ENCODE measurements at regions not wholly inside any gene's neighbourhood (a gene's known extent, or its start where the extent isn't known, plus 50 kb on each side); places are given as distances from the start of the nearest gene placed in this dataset.

DNA sequence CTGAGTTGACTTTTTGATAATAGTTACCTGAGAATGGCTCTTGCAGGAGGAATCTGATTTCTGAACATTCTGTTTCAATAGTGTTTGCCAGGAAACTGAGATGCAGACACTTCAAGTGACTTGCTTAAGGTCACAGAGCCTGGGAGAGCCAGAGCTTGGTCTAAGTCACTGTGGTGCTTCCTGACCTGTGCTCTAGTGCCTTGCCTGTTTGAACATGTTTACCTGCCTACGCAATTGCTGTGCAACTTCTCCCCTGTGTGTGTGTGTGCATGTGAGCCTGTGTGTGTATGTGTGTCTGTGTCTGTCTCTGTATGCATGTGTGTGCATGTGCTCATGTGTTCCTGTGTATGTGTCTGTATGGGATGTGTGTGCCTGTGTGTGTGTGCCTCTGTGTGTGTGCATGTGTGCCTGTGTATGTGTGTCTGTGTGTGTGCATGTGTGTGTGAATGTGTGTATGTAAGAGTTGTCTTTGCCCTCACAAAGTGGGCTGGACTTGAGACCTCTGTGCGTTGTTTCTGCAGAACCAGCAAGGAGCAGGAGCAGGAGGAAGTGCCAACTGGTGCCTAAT is 185.8 kb downstream of the GADD45G start:
- H3K79me2 ChIP-seq (ENCODE audit: control insufficient read depth, insufficient read depth, low read length): no peaks in the 10 kb centered on the region
- H3K9ac ChIP-seq (ENCODE audit: control insufficient read depth, extremely low read depth, insufficient read depth, low read length): no peak overlapping the region
- H3K4me2 ChIP-seq (ENCODE audit: control insufficient read depth, extremely low read depth, insufficient read depth, low read depth, low read length): no peak overlapping the region
- H3K9me3 ChIP-seq (ENCODE audit: control insufficient read depth, low read depth, low read length): no peaks in the 10 kb centered on the region
- no peaks in the 10 kb centered on the region for H4K20me1 ChIP-seq (ENCODE audit: control insufficient read depth, extremely low read depth, insufficient read depth, low read length)
- dilution Hi-C loops (cut with MboI; ENCODE audit: extremely low pct_ligation_motif_present, low sequenced_read_pairs): no loop called here
- no peak overlapping the region for H2AFZ ChIP-seq (ENCODE audit: control insufficient read depth, low read length)
- no peaks in the 10 kb centered on the region for H3K9me1 ChIP-seq (ENCODE audit: control insufficient read depth, extremely low read depth, insufficient read depth, low read length)
- no peak overlapping the region for H3K4me3 ChIP-seq (ENCODE audit: control insufficient read depth in 2 of 3, extremely low read depth in 1 of 3, insufficient read depth in 2 of 3, low read depth in 1 of 3, low read length in 3 of 3)
- no peak overlapping the region for H3K27ac ChIP-seq (ENCODE audit: control insufficient read depth, insufficient read depth, low read length)
- FAIRE-seq (no peak), DNase-seq (ENCODE audit: low read depth, low spot score) (no peak)
- no peak for TF ChIP-seq EZH2 (IDR thresholded peaks at IDR 0.05; ENCODE audit: low read length)
- TF ChIP-seq, protein P1, sequence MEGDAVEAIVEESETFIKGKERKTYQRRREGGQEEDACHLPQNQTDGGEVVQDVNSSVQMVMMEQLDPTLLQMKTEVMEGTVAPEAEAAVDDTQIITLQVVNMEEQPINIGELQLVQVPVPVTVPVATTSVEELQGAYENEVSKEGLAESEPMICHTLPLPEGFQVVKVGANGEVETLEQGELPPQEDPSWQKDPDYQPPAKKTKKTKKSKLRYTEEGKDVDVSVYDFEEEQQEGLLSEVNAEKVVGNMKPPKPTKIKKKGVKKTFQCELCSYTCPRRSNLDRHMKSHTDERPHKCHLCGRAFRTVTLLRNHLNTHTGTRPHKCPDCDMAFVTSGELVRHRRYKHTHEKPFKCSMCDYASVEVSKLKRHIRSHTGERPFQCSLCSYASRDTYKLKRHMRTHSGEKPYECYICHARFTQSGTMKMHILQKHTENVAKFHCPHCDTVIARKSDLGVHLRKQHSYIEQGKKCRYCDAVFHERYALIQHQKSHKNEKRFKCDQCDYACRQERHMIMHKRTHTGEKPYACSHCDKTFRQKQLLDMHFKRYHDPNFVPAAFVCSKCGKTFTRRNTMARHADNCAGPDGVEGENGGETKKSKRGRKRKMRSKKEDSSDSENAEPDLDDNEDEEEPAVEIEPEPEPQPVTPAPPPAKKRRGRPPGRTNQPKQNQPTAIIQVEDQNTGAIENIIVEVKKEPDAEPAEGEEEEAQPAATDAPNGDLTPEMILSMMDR (optimal IDR thresholded peaks at IDR 0.05 in 1 of 3, IDR thresholded peaks at IDR 0.05 in 1 of 3, conservative IDR thresholded peaks at IDR 0.05 in 1 of 3; ENCODE audit: extremely low read depth in 1 of 3, insufficient read depth in 2 of 3, low read length in 3 of 3): no peak
- H3K4me1 ChIP-seq (ENCODE audit: control insufficient read depth, extremely low read depth, insufficient read depth, low read length): peaks cover 4% of the 10 kb centered on the region
- no peaks in the 10 kb centered on the region for H3K27me3 ChIP-seq (ENCODE audit: control insufficient read depth, extremely low read depth, insufficient read depth, low read length)
- H3K36me3 ChIP-seq (ENCODE audit: control insufficient read depth in 2 of 2, extremely low read depth in 1 of 2, insufficient read depth in 2 of 2, low read length in 2 of 2): no peaks in the 10 kb centered on the region

DNA sequence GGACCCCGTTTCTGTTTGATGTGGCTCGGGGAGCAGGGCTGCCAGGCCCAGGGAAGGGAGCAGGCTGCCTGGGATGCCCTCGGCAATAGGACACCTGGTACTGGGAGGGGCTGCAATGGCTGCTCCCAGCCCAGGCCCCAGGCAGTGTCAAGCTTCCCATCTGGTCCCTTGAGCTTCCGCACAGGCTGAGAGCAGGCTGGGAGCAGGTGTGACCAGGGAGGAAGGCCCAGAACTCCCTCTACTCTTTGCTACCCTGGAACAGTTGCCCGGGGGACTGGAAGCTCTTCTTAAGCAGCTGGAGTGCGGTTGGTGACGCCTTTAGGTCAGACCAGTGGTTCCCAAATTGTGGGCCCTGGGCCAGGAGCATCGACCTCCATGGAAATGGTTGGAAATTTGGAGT is 186.9 kb downstream of the GADD45G start:
- H3K4me3 ChIP-seq (ENCODE audit: control insufficient read depth in 2 of 3, extremely low read depth in 1 of 3, insufficient read depth in 2 of 3, low read depth in 1 of 3, low read length in 3 of 3): no peak overlapping the region
- dilution Hi-C loops (cut with MboI; ENCODE audit: extremely low pct_ligation_motif_present, low sequenced_read_pairs): no loop called here
- H2AFZ ChIP-seq (ENCODE audit: control insufficient read depth, low read length): no peak overlapping the region
- H3K4me1 ChIP-seq (ENCODE audit: control insufficient read depth, extremely low read depth, insufficient read depth, low read length): peaks cover 4% of the 10 kb centered on the region
- DNase-seq (ENCODE audit: low read depth, low spot score): no peak
- TF ChIP-seq, protein P1 (optimal IDR thresholded peaks at IDR 0.05 in 1 of 3, IDR thresholded peaks at IDR 0.05 in 1 of 3, conservative IDR thresholded peaks at IDR 0.05 in 1 of 3; ENCODE audit: extremely low read depth in 1 of 3, insufficient read depth in 2 of 3, low read length in 3 of 3): no peak
- TF ChIP-seq EZH2 (IDR thresholded peaks at IDR 0.05; ENCODE audit: low read length): no peak
- no peak overlapping the region for H3K4me2 ChIP-seq (ENCODE audit: control insufficient read depth, extremely low read depth, insufficient read depth, low read depth, low read length)
- no peaks in the 10 kb centered on the region for H3K9me3 ChIP-seq (ENCODE audit: control insufficient read depth, low read depth, low read length)
- H3K9ac ChIP-seq (ENCODE audit: control insufficient read depth, extremely low read depth, insufficient read depth, low read length): no peak overlapping the region
- no peaks in the 10 kb centered on the region for H3K79me2 ChIP-seq (ENCODE audit: control insufficient read depth, insufficient read depth, low read length)
- H3K27ac ChIP-seq (ENCODE audit: control insufficient read depth, insufficient read depth, low read length): no peak overlapping the region
- no peaks in the 10 kb centered on the region for H3K27me3 ChIP-seq (ENCODE audit: control insufficient read depth, extremely low read depth, insufficient read depth, low read length)
- no peak for FAIRE-seq
- H3K9me1 ChIP-seq (ENCODE audit: control insufficient read depth, extremely low read depth, insufficient read depth, low read length): no peaks in the 10 kb centered on the region
- no peaks in the 10 kb centered on the region for H3K36me3 ChIP-seq (ENCODE audit: control insufficient read depth in 2 of 2, extremely low read depth in 1 of 2, insufficient read depth in 2 of 2, low read length in 2 of 2)
- H4K20me1 ChIP-seq (ENCODE audit: control insufficient read depth, extremely low read depth, insufficient read depth, low read length): no peaks in the 10 kb centered on the region

Data from keratinocyte (primary cell).